ENCODE measurements at regions not wholly inside any gene's neighbourhood (a gene's known extent, or its start where the extent isn't known, plus 50 kb on each side); places are given as distances from the start of the nearest gene placed in this dataset.
A peak's percentile ranks its signal among the peaks of the same experiment; 100 is the strongest.

GRCh38 chr10:4243169-4243568 lies 458.2 kb upstream of the KLF6 start:
- Histone ChIP-seq H3K36me3 (no peaks in the 10 kb centered on the region), H3K4me3 (no peak overlapping the region), H3K9me3 (no peaks in the 10 kb centered on the region), H3K4me1 (peaks cover 0 to 24% (median 3%) of the 10 kb centered on the region in 6 donors), H3K27ac (peak overlapping the region in 5 of 8 donors; percentile 22 to 71 (median 66)), H3K27me3 (replicated peaks in 1 of 7) (no peaks in the 10 kb centered on the region)
- DNase-seq, result no peak
- intact Hi-C loops (cut with DNase I; ENCODE audit: low total_unique reads), result no loop called here
- no peak for TF ChIP-seq CTCF (IDR thresholded peaks at IDR 0.05 in 8 of 11, conservative IDR thresholded peaks at IDR 0.05 in 3 of 11)
- no peak for TF ChIP-seq POLR2A (IDR thresholded peaks at IDR 0.05)
- no peak for TF ChIP-seq POLR2AphosphoS5 (IDR thresholded peaks at IDR 0.05)
- 81 to 90% (median 89%) methylated on average over 6 of the region's 6 CpGs for WGBS, 5 donors

- Histone ChIP-seq H3K36me3 (no peaks in the 10 kb centered on the region), H3K27me3 (replicated peaks in 1 of 7) (no peaks in the 10 kb centered on the region), H3K4me3 (no peak overlapping the region), H3K9me3 (no peaks in the 10 kb centered on the region), H3K4me1 (peaks cover 0 to 24% (median 3%) of the 10 kb centered on the region in 6 donors), H3K27ac (peak overlapping the region in 6 of 8 donors; percentile 37 to 71 (median 62))
- 43 to 64% (median 54%) methylated on average over 2 of the region's 2 CpGs for WGBS, 5 donors
- no peak for DNase-seq
- intact Hi-C loops (cut with DNase I; ENCODE audit: low total_unique reads), result no loop called here
- TF ChIP-seq CTCF (IDR thresholded peaks at IDR 0.05 in 8 of 11, conservative IDR thresholded peaks at IDR 0.05 in 3 of 11), result no peak
- no peak for TF ChIP-seq POLR2A (IDR thresholded peaks at IDR 0.05)
- TF ChIP-seq POLR2AphosphoS5 (IDR thresholded peaks at IDR 0.05), result no peak
Measured at GRCh38 chr10:4242561-4243035, 457.6 kb upstream of the KLF6 start.

GRCh38 chr10:4241724-4242345 lies 456.8 kb upstream of the KLF6 start:
- TF ChIP-seq CTCF (IDR thresholded peaks at IDR 0.05 in 8 of 11, conservative IDR thresholded peaks at IDR 0.05 in 3 of 11) (no peak), POLR2A (IDR thresholded peaks at IDR 0.05) (no peak), POLR2AphosphoS5 (IDR thresholded peaks at IDR 0.05) (peak in 1 of 3 donors; percentile 53)
- Histone ChIP-seq H3K4me1 (peaks cover 0 to 20% (median 3%) of the 10 kb centered on the region in 6 donors), H3K36me3 (no peaks in the 10 kb centered on the region), H3K27ac (peak overlapping the region in 6 of 8 donors; percentile 37 to 71 (median 62)), H3K4me3 (no peak overlapping the region), H3K27me3 (replicated peaks in 1 of 7) (no peaks in the 10 kb centered on the region), H3K9me3 (peaks cover 0 to 6% (median 2%) of the 10 kb centered on the region in 8 donors)
- WGBS, 5 donors, result 62 to 83% (median 72%) methylated on average over 7 of the region's 7 CpGs
- intact Hi-C loops (cut with DNase I; ENCODE audit: low total_unique reads), result no loop called here
- no peak for DNase-seq

GRCh38 chr10:4240608-4241197 lies 455.7 kb upstream of the KLF6 start:
- H3K4me1 ChIP-seq, result peaks cover 0 to 15% (median 0%) of the 10 kb centered on the region in 6 donors
- H3K27me3 ChIP-seq (replicated peaks in 1 of 7), result no peaks in the 10 kb centered on the region
- no peak for DNase-seq
- intact Hi-C loops (cut with DNase I; ENCODE audit: low total_unique reads), result no loop called here
- H3K4me3 ChIP-seq, result no peak overlapping the region
- H3K27ac ChIP-seq, result peak overlapping the region in 3 of 8 donors; percentile 36 to 71 (median 71)
- WGBS, 5 donors, result 87 to 95% (median 91%) methylated on average over 7 of the region's 7 CpGs
- TF ChIP-seq POLR2AphosphoS5 (IDR thresholded peaks at IDR 0.05) (no peak), POLR2A (IDR thresholded peaks at IDR 0.05) (no peak), CTCF (IDR thresholded peaks at IDR 0.05 in 8 of 11, conservative IDR thresholded peaks at IDR 0.05 in 3 of 11) (no peak)
- H3K36me3 ChIP-seq, result no peaks in the 10 kb centered on the region
- H3K9me3 ChIP-seq, result peaks cover 0 to 8% (median 3%) of the 10 kb centered on the region in 8 donors
